D721Med (cell line): ENCODE measurements at regions not wholly inside any gene's neighbourhood (a gene's known extent, or its start where the extent isn't known, plus 50 kb on each side); places are given as distances from the start of the nearest gene placed in this dataset.
"Not testable (repeated sequence)": the region's sequence is repeated elsewhere in the genome, so short reads cannot be mapped to it uniquely, and the experiment has no call there.

Source experiments
- DNase-seq: peaks from one replicate; pipeline ENCODE4 v3.0.0; 2011; ENCODE audit warnings: low spot score; ENCODE audit not compliant: insufficient read length
- FAIRE-seq: peaks from 2 replicates; lab custom pipeline; 2011; peaks lifted over from hg19 to GRCh38; lab: Jason Lieb, UNC
- TF ChIP-seq, protein P1 (sequence below): IDR thresholded peaks from 2 replicates; pipeline ENCODE4 v1.5.1; 2012; ENCODE audit warnings: mild to moderate bottlenecking, control low read depth; ENCODE audit not compliant: insufficient read depth; ENCODE audit errors: missing control alignments

- TF ChIP-seq, protein P1, sequence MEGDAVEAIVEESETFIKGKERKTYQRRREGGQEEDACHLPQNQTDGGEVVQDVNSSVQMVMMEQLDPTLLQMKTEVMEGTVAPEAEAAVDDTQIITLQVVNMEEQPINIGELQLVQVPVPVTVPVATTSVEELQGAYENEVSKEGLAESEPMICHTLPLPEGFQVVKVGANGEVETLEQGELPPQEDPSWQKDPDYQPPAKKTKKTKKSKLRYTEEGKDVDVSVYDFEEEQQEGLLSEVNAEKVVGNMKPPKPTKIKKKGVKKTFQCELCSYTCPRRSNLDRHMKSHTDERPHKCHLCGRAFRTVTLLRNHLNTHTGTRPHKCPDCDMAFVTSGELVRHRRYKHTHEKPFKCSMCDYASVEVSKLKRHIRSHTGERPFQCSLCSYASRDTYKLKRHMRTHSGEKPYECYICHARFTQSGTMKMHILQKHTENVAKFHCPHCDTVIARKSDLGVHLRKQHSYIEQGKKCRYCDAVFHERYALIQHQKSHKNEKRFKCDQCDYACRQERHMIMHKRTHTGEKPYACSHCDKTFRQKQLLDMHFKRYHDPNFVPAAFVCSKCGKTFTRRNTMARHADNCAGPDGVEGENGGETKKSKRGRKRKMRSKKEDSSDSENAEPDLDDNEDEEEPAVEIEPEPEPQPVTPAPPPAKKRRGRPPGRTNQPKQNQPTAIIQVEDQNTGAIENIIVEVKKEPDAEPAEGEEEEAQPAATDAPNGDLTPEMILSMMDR = no peak
- FAIRE-seq (no peak), DNase-seq (no peak)
These were observed 448.4 kb upstream of the GCFC2 start for GRCh38 chr2:76159042-76159648.

DNA sequence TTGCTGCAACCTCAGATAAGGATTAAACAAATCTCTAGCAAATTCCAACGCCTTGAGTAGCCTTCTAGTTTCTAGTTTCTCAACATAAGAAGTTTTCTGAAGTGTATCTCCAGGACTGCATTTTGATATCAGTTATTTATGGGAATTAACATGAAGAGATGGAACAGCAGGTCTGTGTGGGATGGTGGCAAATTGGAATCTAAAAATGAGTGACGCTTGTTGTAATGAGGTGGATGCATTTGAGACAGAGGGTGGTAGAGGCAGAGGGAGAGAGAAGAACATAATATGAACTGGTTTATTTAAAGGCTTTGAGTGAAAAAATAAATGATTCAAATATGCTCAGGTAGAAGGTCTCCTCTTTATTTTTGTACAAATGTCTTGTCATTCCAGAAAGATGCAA, 446.8 kb upstream of the GCFC2 start:
- no peak for FAIRE-seq
- no peak for DNase-seq
- TF ChIP-seq, protein P1 = no peak

DNA sequence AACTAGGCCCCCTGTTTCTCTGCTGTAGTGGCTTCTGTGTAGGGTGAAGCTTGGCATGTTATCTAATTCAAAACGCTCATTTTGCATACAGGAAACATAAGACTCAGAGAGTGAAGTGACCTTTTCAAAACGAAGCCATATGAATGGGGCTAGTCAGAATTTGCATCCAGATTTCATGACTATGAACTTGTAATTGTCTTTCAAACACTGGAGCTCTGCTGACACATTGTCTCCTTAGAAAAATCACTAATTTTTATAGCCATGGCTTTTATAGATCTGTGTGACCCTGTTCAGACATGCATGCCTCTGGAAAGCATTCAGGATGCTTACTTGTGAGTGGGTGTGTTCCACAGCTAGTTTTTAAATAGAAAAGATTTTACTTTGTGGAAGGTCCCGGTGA, 444.3 kb upstream of the GCFC2 start:
- DNase-seq = no peak
- FAIRE-seq = no peak
- TF ChIP-seq, protein P1 = no peak

- DNase-seq = no peak
- no peak for FAIRE-seq
- TF ChIP-seq, protein P1 = no peak
These were observed 439.1 kb upstream of the GCFC2 start for GRCh38 chr2:76149846-76150245.

GRCh38 chr2:76139303-76139702, 428.6 kb upstream of the GCFC2 start:
- not testable (repeated sequence) for FAIRE-seq, DNase-seq

- no peak for DNase-seq
- no peak for FAIRE-seq
- TF ChIP-seq, protein P1 = no peak
These were observed 417.9 kb upstream of the GCFC2 start for GRCh38 chr2:76128622-76129021.

DNA sequence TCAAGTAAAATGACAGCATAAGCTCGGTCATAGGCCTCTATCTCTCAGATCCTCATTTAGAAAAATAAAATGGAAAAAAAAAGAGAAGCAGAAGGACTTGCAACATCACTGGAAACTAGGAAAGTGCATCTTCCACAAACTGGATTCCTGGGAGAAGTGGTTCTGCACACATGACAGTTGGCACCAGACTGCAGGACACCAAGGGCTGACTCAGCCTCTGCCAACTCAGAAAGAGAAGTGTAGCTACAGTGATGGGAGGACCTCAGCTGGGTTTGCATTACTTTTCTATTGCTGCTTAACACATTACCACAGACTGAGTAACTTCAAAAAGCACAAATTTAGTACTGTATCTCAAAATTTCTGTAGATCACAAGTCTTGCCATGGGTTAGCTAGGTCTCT, 409.5 kb upstream of the GCFC2 start:
- FAIRE-seq (no peak), DNase-seq (no peak)
- TF ChIP-seq, protein P1 = no peak

DNA sequence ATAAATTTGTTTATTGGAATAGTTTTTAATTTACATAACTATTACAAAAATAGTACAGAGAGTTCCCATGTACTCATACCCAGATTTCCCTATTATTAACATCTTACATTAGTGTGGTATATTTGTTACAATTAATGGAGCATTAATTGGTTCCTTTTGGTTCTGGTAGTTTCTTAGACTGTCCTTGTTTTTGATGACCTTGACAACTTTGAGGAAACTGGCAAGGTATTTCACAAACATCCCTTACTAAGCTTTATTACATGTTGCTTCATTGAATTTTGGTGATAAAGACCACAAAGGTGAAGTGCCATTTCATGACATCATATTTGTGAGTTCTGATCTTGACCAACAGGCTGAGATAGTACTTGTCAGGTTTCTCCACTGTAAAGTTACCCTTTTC, 379.0 kb upstream of the GCFC2 start:
- FAIRE-seq (peak; percentile 60), DNase-seq (no peak)
- TF ChIP-seq, protein P1 = no peak
